ENCODE measurements at regions not wholly inside any gene's neighbourhood (a gene's known extent, or its start where the extent isn't known, plus 50 kb on each side); places are given as distances from the start of the nearest gene placed in this dataset.

GRCh38 chr4:20538905-20539304 is 161.4 kb upstream of the PACRGL start (continued):
- TF ChIP-seq ZNF142 (CRISPR knock-in tag; IDR thresholded peaks at IDR 0.05) (no peak), CERS6 (CRISPR knock-in tag; IDR thresholded peaks at IDR 0.05) (no peak), MTA1 (CRISPR knock-in tag; IDR thresholded peaks at IDR 0.05; ENCODE audit: borderline replicate concordance) (no peak), NR2C2 (CRISPR knock-in tag; IDR thresholded peaks at IDR 0.05; ENCODE audit: borderline replicate concordance) (no peak), SIX4 (CRISPR knock-in tag; IDR thresholded peaks at IDR 0.05) (peak; percentile 60; the same call in 1 of the 2 replicates), CEBPG (CRISPR knock-in tag; IDR thresholded peaks at IDR 0.05) (0 out of 2 replicates have a peak, but pooled peaks have one; percentile 14), ZNF44 (CRISPR knock-in tag; IDR thresholded peaks at IDR 0.05) (no peak), XBP1 (CRISPR knock-in tag; IDR thresholded peaks at IDR 0.05) (no peak), FOXA3 (CRISPR knock-in tag; IDR thresholded peaks at IDR 0.05) (0 out of 2 replicates have a peak, but pooled peaks have one; percentile 9), GPN1 (CRISPR knock-in tag; IDR thresholded peaks at IDR 0.05; ENCODE audit: borderline replicate concordance) (no peak), MXI1 (IDR thresholded peaks at IDR 0.05; ENCODE audit: borderline replicate concordance, low read depth, low read length) (no peak), ZNF720 (CRISPR knock-in tag; IDR thresholded peaks at IDR 0.05) (no peak), SAP130 (CRISPR knock-in tag; IDR thresholded peaks at IDR 0.05; ENCODE audit: low read depth) (no peak), XRCC5 (optimal IDR thresholded peaks at IDR 0.05; ENCODE audit: low read length) (no peak), GZF1 (CRISPR knock-in tag; IDR thresholded peaks at IDR 0.05) (no peak), ZEB1 (IDR thresholded peaks at IDR 0.05; ENCODE audit: insufficient replicate concordance, low read depth) (no peak), STAT5B (CRISPR knock-in tag; IDR thresholded peaks at IDR 0.05) (no peak), ZNF121 (CRISPR knock-in tag; IDR thresholded peaks at IDR 0.05) (no peak), ZNF746 (CRISPR knock-in tag; IDR thresholded peaks at IDR 0.05) (no peak), SMAD9 (CRISPR knock-in tag; IDR thresholded peaks at IDR 0.05) (no peak), SRSF9 (IDR thresholded peaks at IDR 0.05; ENCODE audit: borderline replicate concordance, insufficient read depth, low read depth, low read length, poor library complexity, severe bottlenecking) (no peak), SIX1 (CRISPR knock-in tag; IDR thresholded peaks at IDR 0.05; ENCODE audit: borderline replicate concordance) (peak; percentile 31; the same call in 1 of the 2 replicates), ZNF432 (CRISPR knock-in tag; IDR thresholded peaks at IDR 0.05; ENCODE audit: borderline replicate concordance) (no peak), RFX5 (IDR thresholded peaks at IDR 0.05; ENCODE audit: low read depth, low read length) (no peak), ZNF766 (CRISPR knock-in tag; IDR thresholded peaks at IDR 0.05; ENCODE audit: borderline replicate concordance) (no peak), SALL2 (CRISPR knock-in tag; IDR thresholded peaks at IDR 0.05) (no peak), ZSCAN20 (CRISPR knock-in tag; IDR thresholded peaks at IDR 0.05; ENCODE audit: borderline replicate concordance) (no peak), CHD4 (IDR thresholded peaks at IDR 0.05; ENCODE audit: borderline replicate concordance, low read length) (no peak), ZNF530 (CRISPR knock-in tag; IDR thresholded peaks at IDR 0.05; ENCODE audit: low read depth) (no peak)
